ENCODE measurements at regions not wholly inside any gene's neighbourhood (a gene's known extent, or its start where the extent isn't known, plus 50 kb on each side); places are given as distances from the start of the nearest gene placed in this dataset.

- H2AFZ ChIP-seq (ENCODE audit: low read depth, low read length), result no peak overlapping the region
- no peak overlapping the region for H3K4me3 ChIP-seq (ENCODE audit: low read length)
- no peaks in the 10 kb centered on the region for H3K27me3 ChIP-seq (ENCODE audit: insufficient read depth, low read length)
- H3K36me3 ChIP-seq (ENCODE audit: insufficient read depth, low read length), result no peaks in the 10 kb centered on the region
- no peaks in the 10 kb centered on the region for H3K9me3 ChIP-seq (ENCODE audit: low read length)
- no peaks in the 10 kb centered on the region for H3K4me1 ChIP-seq (ENCODE audit: insufficient read depth, low read length)
These were observed 594.1 kb upstream of the FTMT start for GRCh38 chr5:121257621-121258020.

GRCh38 chr5:121263456-121263855 lies 588.2 kb upstream of the FTMT start:
- no peak overlapping the region for H3K4me3 ChIP-seq (ENCODE audit: low read length)
- no peaks in the 10 kb centered on the region for H3K4me1 ChIP-seq (ENCODE audit: insufficient read depth, low read length)
- no peak overlapping the region for H2AFZ ChIP-seq (ENCODE audit: low read depth, low read length)
- H3K27me3 ChIP-seq (ENCODE audit: insufficient read depth, low read length), result no peaks in the 10 kb centered on the region
- H3K9me3 ChIP-seq (ENCODE audit: low read length), result no peaks in the 10 kb centered on the region
- H3K36me3 ChIP-seq (ENCODE audit: insufficient read depth, low read length), result no peaks in the 10 kb centered on the region

- H3K36me3 ChIP-seq (ENCODE audit: insufficient read depth, low read length), result no peaks in the 10 kb centered on the region
These were observed 587.1 kb upstream of the FTMT start for GRCh38 chr5:121264605-121265004.

DNA sequence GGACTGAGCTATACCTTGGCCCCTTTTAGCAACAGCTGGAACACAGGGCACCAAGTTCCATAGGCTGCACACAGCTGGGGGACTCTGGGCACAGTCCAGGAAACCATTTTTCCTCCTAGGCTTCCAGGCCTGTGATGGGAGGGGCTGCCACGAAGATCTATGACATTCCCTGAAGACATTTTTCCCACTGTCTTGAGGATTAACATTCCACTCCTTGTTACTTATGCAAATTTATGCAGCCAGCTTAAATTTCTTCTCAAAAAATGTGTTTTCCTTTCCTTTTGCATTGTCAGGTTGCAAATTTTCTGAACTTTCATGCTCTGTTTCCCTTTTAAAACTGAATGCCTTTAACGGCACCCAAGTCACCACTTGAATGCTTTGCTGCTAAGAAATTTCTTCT lies 580.1 kb upstream of the FTMT start:
- no peaks in the 10 kb centered on the region for H3K36me3 ChIP-seq (ENCODE audit: insufficient read depth, low read length)
- no peak overlapping the region for H3K4me3 ChIP-seq (ENCODE audit: low read length)
- H3K4me1 ChIP-seq (ENCODE audit: insufficient read depth, low read length), result peaks cover 6% of the 10 kb centered on the region
- H2AFZ ChIP-seq (ENCODE audit: low read depth, low read length), result no peak overlapping the region
- peaks cover 2% of the 10 kb centered on the region for H3K9me3 ChIP-seq (ENCODE audit: low read length)
- no peaks in the 10 kb centered on the region for H3K27me3 ChIP-seq (ENCODE audit: insufficient read depth, low read length)

More at GRCh38 chr5:121264605-121265004, 587.1 kb upstream of the FTMT start:
- no peak overlapping the region for H2AFZ ChIP-seq (ENCODE audit: low read depth, low read length)
- H3K4me3 ChIP-seq (ENCODE audit: low read length), result no peak overlapping the region
- H3K27me3 ChIP-seq (ENCODE audit: insufficient read depth, low read length), result no peaks in the 10 kb centered on the region
- no peaks in the 10 kb centered on the region for H3K4me1 ChIP-seq (ENCODE audit: insufficient read depth, low read length)
- no peaks in the 10 kb centered on the region for H3K9me3 ChIP-seq (ENCODE audit: low read length)

DNA sequence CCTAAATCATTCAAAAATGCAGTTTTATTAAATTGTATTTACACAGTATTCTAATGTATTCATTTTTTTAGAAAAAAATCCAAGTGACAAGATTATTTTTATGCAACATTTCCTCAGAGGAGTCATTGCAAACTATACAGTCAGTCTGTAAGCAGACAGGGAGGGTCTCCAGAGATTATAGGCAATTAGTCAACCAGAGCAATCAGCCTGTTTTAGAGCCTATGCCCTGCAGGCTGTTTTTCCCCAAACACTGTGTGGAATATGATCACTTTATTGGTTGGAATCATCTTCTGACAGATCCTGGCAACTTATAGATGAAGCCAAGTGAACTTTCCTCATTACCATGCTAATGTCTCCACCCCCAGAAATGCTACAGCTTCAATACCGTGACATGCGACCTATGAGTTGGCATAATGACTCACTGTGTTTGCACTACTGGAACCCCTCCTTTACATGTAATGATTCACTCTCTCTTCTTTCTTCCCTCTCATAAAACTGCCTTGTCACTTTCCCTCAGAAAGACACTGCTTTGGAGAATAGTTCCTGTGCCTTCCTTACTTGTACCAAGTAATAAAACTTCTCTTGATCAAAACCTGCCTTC lies 577.7 kb upstream of the FTMT start:
- Histone ChIP-seq H3K4me1 (ENCODE audit: insufficient read depth, low read length) (peaks cover 6% of the 10 kb centered on the region), H3K36me3 (ENCODE audit: insufficient read depth, low read length) (no peaks in the 10 kb centered on the region), H3K27me3 (ENCODE audit: insufficient read depth, low read length) (no peaks in the 10 kb centered on the region), H2AFZ (ENCODE audit: low read depth, low read length) (peak overlapping the region; percentile 23), H3K9me3 (ENCODE audit: low read length) (peaks cover 2% of the 10 kb centered on the region), H3K4me3 (ENCODE audit: low read length) (no peak overlapping the region)

DNA sequence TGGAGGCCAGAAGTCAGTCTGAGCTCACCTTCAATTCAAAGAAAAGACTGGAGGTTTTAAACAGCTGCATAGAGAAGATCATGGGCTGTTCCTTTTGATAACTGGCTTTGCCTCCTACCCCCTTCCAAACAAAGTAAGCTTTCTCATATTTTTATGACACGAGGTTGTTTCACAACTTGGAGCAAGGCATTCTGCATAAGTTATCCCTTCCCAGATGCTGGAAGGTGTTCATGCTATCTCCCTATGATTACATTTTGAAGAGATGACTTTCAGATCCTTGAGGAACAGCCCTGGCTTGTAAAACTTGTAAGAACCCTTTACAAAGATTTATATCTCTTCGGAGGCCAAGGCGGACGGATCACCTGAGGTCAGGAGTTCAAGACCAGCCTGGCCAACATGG lies 571.9 kb upstream of the FTMT start:
- Histone ChIP-seq H3K9me3 (ENCODE audit: low read length) (no peaks in the 10 kb centered on the region), H3K27me3 (ENCODE audit: insufficient read depth, low read length) (no peaks in the 10 kb centered on the region), H2AFZ (ENCODE audit: low read depth, low read length) (no peak overlapping the region), H3K36me3 (ENCODE audit: insufficient read depth, low read length) (no peaks in the 10 kb centered on the region), H3K4me1 (ENCODE audit: insufficient read depth, low read length) (no peaks in the 10 kb centered on the region), H3K4me3 (ENCODE audit: low read length) (no peak overlapping the region)

DNA sequence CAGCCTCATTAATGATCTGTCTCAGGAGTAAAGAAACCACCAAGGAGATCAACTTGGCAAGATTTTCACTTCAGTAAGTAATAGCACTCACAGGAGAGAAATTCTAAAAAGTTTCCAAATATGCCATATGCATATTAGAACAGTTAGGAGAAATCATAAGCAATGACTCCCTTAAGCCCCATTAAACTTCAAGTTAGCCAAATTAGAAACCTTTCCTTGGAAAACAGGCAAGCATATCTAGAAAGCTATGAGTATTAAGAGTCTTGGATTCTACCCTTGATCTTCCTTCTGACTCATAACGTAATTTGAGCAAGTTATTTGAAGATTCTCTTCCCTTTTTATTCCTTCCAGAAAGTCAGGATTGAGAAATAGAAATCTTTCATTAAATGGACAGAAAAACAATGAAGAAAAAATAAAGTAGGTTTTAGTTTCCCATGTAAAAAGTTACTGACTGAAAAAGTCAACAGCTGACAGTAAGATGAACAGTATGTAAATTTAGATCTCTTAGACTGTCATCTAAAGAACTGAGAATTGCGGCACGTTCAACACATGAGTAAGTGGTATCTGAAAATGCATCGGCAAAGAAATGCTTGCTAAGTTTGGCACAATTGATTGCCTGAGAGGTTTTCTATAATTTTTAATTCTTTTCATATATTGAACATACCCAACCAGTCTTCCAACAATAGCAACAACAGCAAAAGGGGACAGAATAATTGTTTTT lies 565.7 kb upstream of the FTMT start:
- Histone ChIP-seq H3K4me3 (ENCODE audit: low read length) (no peak overlapping the region), H3K36me3 (ENCODE audit: insufficient read depth, low read length) (no peaks in the 10 kb centered on the region), H3K4me1 (ENCODE audit: insufficient read depth, low read length) (no peaks in the 10 kb centered on the region), H3K27me3 (ENCODE audit: insufficient read depth, low read length) (no peaks in the 10 kb centered on the region), H3K9me3 (ENCODE audit: low read length) (no peaks in the 10 kb centered on the region), H2AFZ (ENCODE audit: low read depth, low read length) (no peak overlapping the region)

DNA sequence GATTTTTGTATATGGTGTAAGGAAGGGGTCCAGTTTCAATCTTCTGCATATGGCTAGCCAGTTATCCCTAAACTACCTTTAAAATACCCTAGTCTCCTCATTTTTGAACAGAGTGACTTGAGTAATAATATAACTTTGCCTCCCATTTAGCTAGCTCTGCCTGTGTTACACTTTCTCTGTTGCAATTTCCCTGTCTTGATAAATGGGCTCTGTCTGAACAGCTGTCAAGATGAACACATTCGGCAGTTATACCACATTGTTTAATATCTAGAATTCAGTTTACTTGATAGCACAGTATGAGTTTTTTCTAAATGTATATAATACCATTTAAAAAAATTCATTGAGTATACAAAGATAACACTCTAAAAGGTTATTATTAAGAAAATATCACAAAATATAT lies 562.9 kb upstream of the FTMT start:
- no peak overlapping the region for H2AFZ ChIP-seq (ENCODE audit: low read depth, low read length)
- H3K27me3 ChIP-seq (ENCODE audit: insufficient read depth, low read length), result no peaks in the 10 kb centered on the region
- no peaks in the 10 kb centered on the region for H3K36me3 ChIP-seq (ENCODE audit: insufficient read depth, low read length)
- no peaks in the 10 kb centered on the region for H3K4me1 ChIP-seq (ENCODE audit: insufficient read depth, low read length)
- no peak overlapping the region for H3K4me3 ChIP-seq (ENCODE audit: low read length)
- H3K9me3 ChIP-seq (ENCODE audit: low read length), result no peaks in the 10 kb centered on the region

DNA sequence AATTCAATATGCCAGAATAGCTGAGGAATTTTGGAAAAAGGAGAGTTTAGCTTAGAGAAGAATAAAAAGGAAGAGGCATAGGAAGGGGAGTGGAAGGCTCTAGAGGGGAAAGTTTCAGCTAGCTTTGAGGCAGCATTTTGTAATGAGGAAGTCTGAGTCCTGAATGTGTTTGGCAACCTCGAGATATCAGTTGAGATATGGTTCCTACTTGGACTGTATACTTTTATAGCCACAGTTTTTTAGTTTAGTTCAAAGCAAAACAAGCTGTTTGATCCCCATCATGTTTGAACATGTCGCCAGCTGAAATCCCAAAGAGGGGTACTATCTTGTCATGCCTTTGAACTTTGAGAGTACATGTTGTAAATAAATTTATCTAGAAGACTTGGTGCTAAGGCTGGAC lies 559.0 kb upstream of the FTMT start:
- no peak overlapping the region for H2AFZ ChIP-seq (ENCODE audit: low read depth, low read length)
- H3K4me3 ChIP-seq (ENCODE audit: low read length), result no peak overlapping the region
- no peaks in the 10 kb centered on the region for H3K27me3 ChIP-seq (ENCODE audit: insufficient read depth, low read length)
- H3K4me1 ChIP-seq (ENCODE audit: insufficient read depth, low read length), result no peaks in the 10 kb centered on the region
- H3K9me3 ChIP-seq (ENCODE audit: low read length), result no peaks in the 10 kb centered on the region
- no peaks in the 10 kb centered on the region for H3K36me3 ChIP-seq (ENCODE audit: insufficient read depth, low read length)

DNA sequence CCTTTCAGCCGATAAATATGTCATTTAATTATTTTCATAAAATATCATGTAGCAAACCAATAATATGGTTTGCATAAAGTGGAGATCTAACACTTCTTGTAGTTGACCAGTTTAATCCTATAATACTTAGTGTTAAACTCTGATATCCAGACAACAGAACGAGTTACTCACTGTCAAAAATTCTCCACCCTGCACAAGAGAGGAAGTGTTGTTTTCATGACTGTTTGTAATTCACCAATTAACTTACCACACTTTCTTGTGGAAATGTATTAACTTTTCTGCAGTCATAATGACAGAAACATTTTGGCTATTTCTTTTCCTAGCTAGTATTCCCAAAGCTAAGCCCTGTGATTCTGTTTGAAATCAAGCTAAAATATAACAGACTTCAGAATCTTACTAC lies 555.3 kb upstream of the FTMT start:
- no peak overlapping the region for H3K4me3 ChIP-seq (ENCODE audit: low read length)
- no peak overlapping the region for H2AFZ ChIP-seq (ENCODE audit: low read depth, low read length)
- H3K36me3 ChIP-seq (ENCODE audit: insufficient read depth, low read length), result no peaks in the 10 kb centered on the region
- H3K4me1 ChIP-seq (ENCODE audit: insufficient read depth, low read length), result no peaks in the 10 kb centered on the region
- H3K9me3 ChIP-seq (ENCODE audit: low read length), result no peaks in the 10 kb centered on the region
- H3K27me3 ChIP-seq (ENCODE audit: insufficient read depth, low read length), result no peaks in the 10 kb centered on the region

- Histone ChIP-seq H3K27me3 (ENCODE audit: insufficient read depth, low read length) (no peaks in the 10 kb centered on the region), H3K4me3 (ENCODE audit: low read length) (no peak overlapping the region), H3K36me3 (ENCODE audit: insufficient read depth, low read length) (no peaks in the 10 kb centered on the region), H3K4me1 (ENCODE audit: insufficient read depth, low read length) (no peaks in the 10 kb centered on the region), H2AFZ (ENCODE audit: low read depth, low read length) (no peak overlapping the region), H3K9me3 (ENCODE audit: low read length) (no peaks in the 10 kb centered on the region)
These were observed 552.5 kb upstream of the FTMT start for GRCh38 chr5:121299153-121299552.

DNA sequence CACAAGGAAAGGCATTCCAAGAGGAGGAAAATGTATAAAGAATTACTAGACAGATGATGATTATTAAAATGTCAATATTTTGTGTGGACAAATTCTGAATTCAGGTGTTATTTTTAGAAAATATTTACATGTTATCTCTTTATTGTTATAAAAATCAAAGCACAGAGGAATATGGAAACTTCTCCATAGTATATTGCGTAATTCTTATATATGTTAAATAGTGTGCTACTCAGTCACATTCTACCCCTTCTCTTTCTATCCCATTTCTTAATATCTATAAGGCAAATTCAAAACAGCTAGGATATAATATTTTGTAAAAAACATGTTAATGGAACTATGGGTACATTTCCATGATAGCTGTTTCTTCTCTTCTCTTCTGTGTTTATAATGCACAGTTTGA lies 546.8 kb upstream of the FTMT start:
- H3K4me3 ChIP-seq (ENCODE audit: low read length), result no peak overlapping the region
- H3K27me3 ChIP-seq (ENCODE audit: insufficient read depth, low read length), result no peaks in the 10 kb centered on the region
- H3K36me3 ChIP-seq (ENCODE audit: insufficient read depth, low read length), result no peaks in the 10 kb centered on the region
- H2AFZ ChIP-seq (ENCODE audit: low read depth, low read length), result no peak overlapping the region
- H3K9me3 ChIP-seq (ENCODE audit: low read length), result no peaks in the 10 kb centered on the region
- H3K4me1 ChIP-seq (ENCODE audit: insufficient read depth, low read length), result no peaks in the 10 kb centered on the region

- Histone ChIP-seq H3K4me1 (ENCODE audit: insufficient read depth, low read length) (no peaks in the 10 kb centered on the region), H3K4me3 (ENCODE audit: low read length) (no peak overlapping the region), H3K36me3 (ENCODE audit: insufficient read depth, low read length) (no peaks in the 10 kb centered on the region), H3K9me3 (ENCODE audit: low read length) (no peaks in the 10 kb centered on the region), H3K27me3 (ENCODE audit: insufficient read depth, low read length) (no peaks in the 10 kb centered on the region), H2AFZ (ENCODE audit: low read depth, low read length) (no peak overlapping the region)
These were observed 537.8 kb upstream of the FTMT start for GRCh38 chr5:121313886-121314285.

GRCh38 chr5:121315786-121316185 lies 535.9 kb upstream of the FTMT start:
- Histone ChIP-seq H3K9me3 (ENCODE audit: low read length) (no peaks in the 10 kb centered on the region), H3K4me3 (ENCODE audit: low read length) (no peak overlapping the region), H3K36me3 (ENCODE audit: insufficient read depth, low read length) (no peaks in the 10 kb centered on the region), H2AFZ (ENCODE audit: low read depth, low read length) (no peak overlapping the region), H3K27me3 (ENCODE audit: insufficient read depth, low read length) (no peaks in the 10 kb centered on the region), H3K4me1 (ENCODE audit: insufficient read depth, low read length) (no peaks in the 10 kb centered on the region)
